Mucosa of descending colon (tissue), 3 donors: ENCODE measurements at regions not wholly inside any gene's neighbourhood (a gene's known extent, or its start where the extent isn't known, plus 50 kb on each side); places are given as distances from the start of the nearest gene placed in this dataset.

ENCODE experiments used
- ATAC-seq: fragments of 200-7000 bp; cut with Tn5 transposase; one replicate; pipeline ENCODE4 v1.9.1; 2020; ENCODE audit warnings: mild to moderate bottlenecking, moderate library complexity
- DNase-seq, 3 donors: peaks; one replicate each; pipeline ENCODE4 v3.0.0-alpha.2; 2020
- H3K36me3 ChIP-seq: fragments of 200-600 bp; one replicate; pipeline ENCODE4 v1.8.0; 2021; ENCODE audit warnings: low read depth, mild to moderate bottlenecking
- H3K4me1 ChIP-seq: fragments of 200-600 bp; one replicate; pipeline ENCODE4 v1.8.0; 2021; ENCODE audit warnings: low read depth, mild to moderate bottlenecking
- H3K4me3 ChIP-seq: fragments of 200-600 bp; one replicate; pipeline ENCODE4 v1.8.0; 2021; ENCODE audit warnings: mild to moderate bottlenecking
- H3K9me3 ChIP-seq: fragments of 200-600 bp; one replicate; pipeline ENCODE4 v1.8.0; 2021; ENCODE audit warnings: mild to moderate bottlenecking
- CTCF ChIP-seq: fragments of 200-600 bp; IDR thresholded peaks from one replicate; pipeline ENCODE4 v1.8.0; 2022; ENCODE audit warnings: antibody characterized with exemption, mild to moderate bottlenecking
- intact Hi-C, 2 donors: fragments of 100-400 bp; cut with DNase I in 1 of 2; cut with micrococcal nuclease in 1 of 2; formaldehyde crosslinking; loops; one replicate each; pipeline versions ENCODE4 v1.11.0 to v1.11.1; 2022; cut with DNase I, micrococcal nuclease
- donor health status: DM: no; HTN: no; CAD: no; lungs with moderate emphysema.
- donor health status: DM: no; HTN: no; CAD: no.
- donor health status: DM: no; HTN: yes; CAD: no.

- no peak for TF ChIP-seq CTCF
- H3K36me3 ChIP-seq, result no peaks in the 10 kb centered on the region
- intact Hi-C loops, result no loop called here
- peak in 1 of 3 donors; percentile 24 for DNase-seq
- ATAC-seq, result no peak
- no peaks in the 10 kb centered on the region for H3K9me3 ChIP-seq
- H3K4me3 ChIP-seq, result no peak overlapping the region
- H3K4me1 ChIP-seq, result no peaks in the 10 kb centered on the region
Measured at GRCh38 chr2:236334122-236334876, 70.1 kb upstream of the ASB18 start.

GRCh38 chr2:236335696-236336574 lies 71.7 kb upstream of the ASB18 start:
- Histone ChIP-seq H3K4me3 (no peak overlapping the region), H3K36me3 (no peaks in the 10 kb centered on the region), H3K4me1 (no peaks in the 10 kb centered on the region), H3K9me3 (no peaks in the 10 kb centered on the region)
- DNase-seq, result no peak
- no peak for TF ChIP-seq CTCF
- ATAC-seq, result no peak
- intact Hi-C loops, result no loop called here

GRCh38 chr2:236336575-236337464 lies 72.6 kb upstream of the ASB18 start:
- peak; percentile 18 for ATAC-seq
- intact Hi-C loops, result no loop called here
- TF ChIP-seq CTCF, result no peak
- Histone ChIP-seq H3K4me1 (no peaks in the 10 kb centered on the region), H3K4me3 (no peak overlapping the region), H3K36me3 (no peaks in the 10 kb centered on the region), H3K9me3 (no peaks in the 10 kb centered on the region)
- DNase-seq, result no peak

- DNase-seq (no peak), ATAC-seq (peak; percentile 75)
- Histone ChIP-seq H3K9me3 (no peaks in the 10 kb centered on the region), H3K36me3 (no peaks in the 10 kb centered on the region), H3K4me3 (no peak overlapping the region), H3K4me1 (no peaks in the 10 kb centered on the region)
- intact Hi-C loops, result no loop called here
- TF ChIP-seq CTCF, result no peak
Measured at GRCh38 chr2:236337465-236338325, 73.5 kb upstream of the ASB18 start.
